HG02642 (cell line): ENCODE measurements at regions not wholly inside any gene's neighbourhood (a gene's known extent, or its start where the extent isn't known, plus 50 kb on each side); places are given as distances from the start of the nearest gene placed in this dataset.
"Not testable (repeated sequence)": the region's sequence is repeated elsewhere in the genome, so short reads cannot be mapped to it uniquely, and the experiment has no call there.

Experiments
- ATAC-seq: cut with Tn5 transposase; IDR thresholded peaks from one replicate; pipeline ENCODE4 v1.9.1; 2021; ENCODE audit warnings: mild to moderate bottlenecking; ENCODE audit not compliant: unreplicated experiment, poor library complexity

DNA sequence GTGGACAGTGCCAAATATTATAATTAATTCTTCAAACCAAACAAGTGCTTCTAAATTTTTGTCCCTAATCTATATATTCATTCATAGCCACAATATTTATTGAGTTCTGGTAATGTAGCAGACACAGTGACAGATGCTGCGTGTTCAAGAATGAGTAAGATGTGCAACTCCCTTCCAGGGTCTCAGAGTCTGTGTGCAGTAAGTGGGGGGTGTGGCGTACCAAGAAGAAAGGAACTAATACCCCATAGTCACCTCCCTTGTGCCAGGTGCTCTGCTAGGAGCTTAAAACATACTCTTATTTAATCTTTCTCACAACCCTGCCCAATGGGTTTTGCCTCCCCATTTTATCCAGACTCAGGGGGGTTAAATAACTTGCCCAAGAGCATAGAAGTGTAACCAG is 358.7 kb downstream of the BARHL2 start:
- ATAC-seq = no peak

DNA sequence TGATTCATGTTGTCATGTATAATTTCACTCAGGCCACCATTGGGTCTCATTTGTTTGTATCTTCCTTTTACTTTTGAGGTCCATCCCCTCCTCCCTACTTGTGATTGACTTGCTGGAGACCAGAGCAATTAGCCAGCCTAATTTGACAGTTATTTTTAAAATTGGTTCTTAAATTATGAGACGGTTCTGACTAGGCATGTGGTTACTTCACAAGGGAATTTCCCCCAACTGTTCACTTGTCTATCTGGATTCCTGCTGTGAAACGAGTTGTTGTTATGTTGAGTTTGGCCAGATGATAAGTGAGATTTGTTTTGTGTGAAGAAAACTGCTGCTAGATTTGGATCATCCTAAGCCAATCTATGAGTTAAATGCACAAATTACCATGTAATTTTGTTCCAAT is 359.1 kb downstream of the BARHL2 start:
- peak; percentile 44 for ATAC-seq

DNA sequence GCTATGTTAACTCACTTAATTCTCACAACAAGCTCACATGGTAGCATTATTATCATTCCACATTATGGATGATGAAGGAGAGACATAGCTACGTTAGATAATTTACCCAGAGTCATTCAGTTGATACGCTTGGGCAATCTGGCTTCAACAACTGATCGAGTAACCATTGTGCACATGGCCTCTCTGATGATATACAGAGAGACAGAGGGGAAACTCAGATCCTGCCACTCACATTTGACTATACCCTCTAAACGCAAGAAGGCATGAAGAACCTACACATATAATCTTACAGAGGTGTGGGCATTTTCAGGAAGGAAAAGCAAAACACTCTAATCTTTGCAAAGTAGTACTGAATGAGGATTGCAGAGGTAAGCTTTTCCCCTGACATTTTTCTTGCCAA is 360.1 kb downstream of the BARHL2 start:
- no peak for ATAC-seq

DNA sequence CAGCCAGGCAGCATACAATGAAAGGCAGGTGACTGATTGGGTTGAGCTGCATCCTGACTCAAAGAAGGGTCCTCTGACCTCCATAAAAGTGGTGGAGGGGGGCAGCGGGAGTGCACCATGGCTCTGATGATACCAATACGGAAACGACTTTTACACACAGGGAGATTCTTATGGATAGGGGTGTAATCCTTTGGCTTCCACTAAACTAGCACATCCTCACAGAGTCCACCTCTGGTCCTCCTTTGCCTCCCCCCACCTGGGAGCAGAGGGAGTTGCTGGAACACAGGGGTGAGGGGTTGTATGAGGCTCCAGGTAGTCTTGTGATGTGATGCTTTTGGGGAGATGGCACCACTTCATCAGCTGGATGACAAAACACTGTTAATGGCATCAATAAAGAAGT is 361.0 kb downstream of the BARHL2 start:
- ATAC-seq = no peak

DNA sequence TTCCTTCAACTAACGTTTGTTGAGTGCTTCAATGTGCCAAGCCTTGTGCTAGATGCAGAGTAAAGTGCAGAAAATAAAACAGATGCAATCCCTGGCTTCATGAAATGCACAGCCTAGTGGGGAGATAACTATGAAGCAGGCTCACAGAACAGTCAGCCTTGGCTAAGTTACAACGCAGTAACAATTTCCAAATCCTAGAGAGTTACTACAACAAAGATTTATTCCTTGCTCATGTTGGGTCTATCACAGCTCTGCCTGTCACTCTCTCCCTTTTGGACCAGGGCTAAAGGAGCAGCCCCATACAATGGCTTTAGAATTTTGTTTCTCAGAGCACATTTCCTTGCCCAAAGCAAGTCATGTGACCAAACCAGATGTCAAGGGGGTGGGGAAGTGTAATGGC is 359.8 kb downstream of the ZNF326 start:
- no peak for ATAC-seq

DNA sequence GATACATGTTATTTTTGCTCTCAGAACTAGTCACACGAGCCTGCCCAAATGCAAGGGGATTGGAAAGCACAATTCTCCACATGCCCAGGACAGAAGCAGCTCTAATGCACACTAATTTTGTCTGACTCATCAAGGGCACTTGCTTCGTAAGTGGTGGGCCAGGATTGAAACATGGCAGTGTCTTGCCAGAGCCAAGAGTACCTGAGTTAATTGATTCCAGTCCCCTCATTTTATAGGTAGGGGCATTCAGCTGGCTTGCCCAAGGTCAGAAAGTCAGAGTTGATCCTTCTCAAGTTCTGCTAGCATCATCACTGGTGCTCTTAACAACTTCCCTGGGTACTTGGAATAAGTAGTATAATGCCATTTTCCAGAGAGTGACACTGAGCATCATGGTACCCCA is 356.1 kb downstream of the ZNF326 start:
- ATAC-seq = no peak

DNA sequence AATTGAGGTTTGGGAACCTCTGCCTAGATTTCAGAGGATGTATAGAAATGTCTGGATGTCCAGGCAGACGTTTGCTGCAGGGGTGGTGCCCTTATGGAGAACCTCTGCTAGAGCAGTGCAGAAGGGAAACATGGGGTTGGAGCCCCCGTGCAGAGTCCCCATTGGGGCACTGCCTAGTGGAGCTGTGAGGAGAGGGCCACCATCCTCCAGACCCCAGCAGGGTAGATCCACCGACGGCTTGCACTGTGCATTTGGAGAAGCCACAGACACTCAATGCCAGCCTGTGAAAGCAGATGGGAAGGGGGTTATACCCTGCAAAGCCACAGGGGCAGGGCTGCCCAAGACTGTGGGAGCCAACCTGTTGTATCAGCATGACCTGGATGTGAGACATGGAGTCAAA is 354.6 kb downstream of the ZNF326 start:
- ATAC-seq = no peak

DNA sequence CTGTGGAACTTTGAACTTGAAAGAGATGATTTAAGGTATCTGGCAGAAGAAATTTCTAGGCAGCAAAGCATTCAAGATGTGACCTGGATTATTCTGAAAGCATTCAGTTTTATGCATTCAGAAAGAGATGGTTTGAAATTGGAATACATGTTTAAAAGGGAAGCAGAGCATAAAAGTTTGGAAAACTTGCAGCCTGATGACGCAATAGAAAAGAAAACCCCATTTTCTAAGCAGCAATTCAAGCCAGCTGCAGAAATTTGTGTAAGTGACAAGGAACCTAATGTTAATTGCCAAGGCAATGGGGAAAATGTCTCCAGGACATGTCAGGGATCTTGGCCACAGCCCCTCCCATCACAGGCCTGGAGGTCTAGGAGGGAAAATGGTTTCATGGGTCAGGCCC is 354.0 kb downstream of the ZNF326 start:
- no peak for ATAC-seq

DNA sequence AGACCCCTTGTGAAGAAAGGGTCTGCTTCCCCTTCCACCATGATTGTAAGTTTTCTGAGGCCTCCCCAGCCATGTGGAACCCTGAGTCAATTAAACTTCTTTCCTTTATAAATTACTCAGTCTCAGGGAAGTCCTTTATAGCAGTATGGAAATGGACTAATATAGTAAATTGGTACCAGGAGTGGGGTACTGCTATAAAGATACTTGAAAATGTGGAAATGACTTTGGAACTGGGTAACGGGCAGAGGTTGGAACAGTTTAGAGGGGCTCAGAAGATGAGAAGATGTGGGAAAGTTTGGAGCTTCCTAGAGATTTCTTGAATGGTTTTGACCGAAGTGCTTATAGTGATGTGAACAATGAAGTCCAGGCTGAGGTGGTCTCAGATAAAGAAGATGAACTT is 353.5 kb downstream of the ZNF326 start:
- ATAC-seq = not testable (repeated sequence)

DNA sequence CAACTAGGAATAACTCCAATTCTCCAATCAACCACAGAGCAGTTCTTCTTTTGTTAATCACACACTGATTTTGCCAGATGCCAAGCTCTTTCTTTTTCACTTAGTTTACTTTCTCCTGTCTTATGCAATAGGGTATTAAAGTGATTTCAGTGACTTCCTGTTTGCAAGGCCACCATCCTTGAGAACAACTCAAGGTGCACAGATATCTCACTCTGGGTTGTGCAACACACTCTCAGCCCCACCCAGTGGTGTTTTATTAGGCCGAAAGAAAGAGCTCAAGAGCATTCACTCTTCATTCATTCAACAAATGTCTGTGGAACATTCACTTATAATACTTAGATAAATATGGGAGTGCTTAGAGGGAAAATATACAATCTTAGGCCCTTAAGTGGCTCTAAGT is 352.5 kb downstream of the ZNF326 start:
- no peak for ATAC-seq

DNA sequence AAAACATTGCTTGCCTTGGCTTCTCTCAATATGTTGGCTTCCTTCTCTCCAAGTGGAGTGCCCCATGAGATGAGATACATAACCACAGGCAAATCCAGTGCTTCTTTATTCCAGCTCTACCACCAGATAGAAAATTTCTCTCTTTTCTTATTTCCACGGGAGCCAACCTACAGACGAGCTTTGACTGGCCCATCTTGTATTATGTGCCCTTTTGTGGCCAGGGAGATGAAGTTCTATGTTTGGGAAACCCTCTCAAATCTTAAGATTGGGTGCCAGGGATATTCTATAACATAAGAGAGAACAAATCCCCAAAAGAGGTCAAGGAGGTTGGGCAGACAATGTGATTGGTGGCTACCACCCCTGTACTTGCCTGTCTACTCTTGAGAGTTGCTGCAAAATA is 351.8 kb downstream of the ZNF326 start:
- no peak for ATAC-seq

DNA sequence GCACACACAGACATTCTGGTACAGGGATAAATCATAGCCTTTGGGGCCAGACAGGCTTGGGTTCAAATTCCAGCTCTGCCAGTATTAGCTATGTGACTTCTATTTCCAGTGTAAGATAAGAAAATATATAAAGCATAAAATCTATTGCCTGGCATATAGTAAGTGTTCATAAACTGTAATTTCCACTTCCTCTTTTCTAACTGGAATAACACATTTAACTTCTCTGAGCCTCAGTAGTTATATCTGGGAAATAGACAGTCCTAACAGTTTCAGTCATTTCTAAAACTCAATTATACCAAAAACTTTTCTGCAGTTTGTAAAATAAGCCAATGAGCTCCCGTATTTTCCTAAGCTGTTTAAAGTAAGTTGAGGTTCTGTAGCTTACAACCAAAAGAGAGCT is 351.4 kb downstream of the ZNF326 start:
- no peak for ATAC-seq

DNA sequence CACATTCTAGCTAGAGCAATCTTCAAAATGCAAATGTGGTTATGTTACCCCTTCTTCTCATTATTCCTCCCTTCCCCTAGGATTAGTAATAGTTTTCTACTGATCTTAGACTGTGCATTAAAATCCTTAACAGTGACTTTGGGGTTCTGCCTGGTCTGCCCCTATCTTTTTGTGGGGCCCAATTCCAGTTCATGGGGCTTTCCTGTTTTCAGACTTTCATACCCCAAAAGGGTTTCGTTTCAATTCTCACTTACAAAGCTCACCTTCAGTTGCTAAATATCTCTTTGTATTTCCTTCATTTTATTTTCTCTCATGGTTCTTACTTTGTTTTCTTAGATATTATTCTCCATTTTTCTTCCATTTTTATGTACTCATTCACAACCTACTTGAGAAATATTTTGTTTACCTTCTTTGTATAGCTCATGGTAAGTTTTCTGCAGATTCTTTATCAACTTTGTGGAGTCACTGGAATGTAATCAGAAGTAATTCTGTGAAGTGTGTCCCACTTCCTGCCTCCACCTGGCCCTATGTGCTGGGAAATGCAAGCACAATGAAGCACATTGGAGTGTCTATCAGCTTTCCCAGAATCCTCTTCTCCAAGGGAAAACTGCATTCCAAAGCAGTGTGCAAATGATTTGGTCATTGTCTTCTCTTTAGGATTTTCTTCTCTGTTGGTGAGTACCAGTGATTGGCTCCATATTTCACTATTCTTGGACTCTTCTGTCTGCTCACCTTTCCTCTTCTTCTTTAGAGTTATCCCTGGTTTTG is 350.2 kb downstream of the ZNF326 start:
- no peak for ATAC-seq

DNA sequence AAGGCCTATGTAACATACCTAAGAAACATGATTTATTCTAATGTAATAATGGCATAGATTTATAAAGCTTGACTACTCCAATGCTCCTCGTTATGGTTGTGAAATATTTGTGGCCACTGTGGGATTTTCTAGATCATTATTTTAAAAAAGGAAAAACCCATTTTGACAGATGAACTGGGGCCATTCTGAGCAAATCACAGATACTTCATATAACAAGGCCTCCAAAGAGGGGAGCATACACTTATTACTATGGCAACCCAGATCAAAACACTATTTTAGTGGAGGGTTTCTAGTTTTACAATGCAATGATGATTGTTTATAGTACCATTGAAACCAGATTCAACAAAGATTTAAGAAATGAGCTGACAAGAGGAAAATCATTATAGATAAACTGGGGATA is 346.6 kb downstream of the ZNF326 start:
- no peak for ATAC-seq

DNA sequence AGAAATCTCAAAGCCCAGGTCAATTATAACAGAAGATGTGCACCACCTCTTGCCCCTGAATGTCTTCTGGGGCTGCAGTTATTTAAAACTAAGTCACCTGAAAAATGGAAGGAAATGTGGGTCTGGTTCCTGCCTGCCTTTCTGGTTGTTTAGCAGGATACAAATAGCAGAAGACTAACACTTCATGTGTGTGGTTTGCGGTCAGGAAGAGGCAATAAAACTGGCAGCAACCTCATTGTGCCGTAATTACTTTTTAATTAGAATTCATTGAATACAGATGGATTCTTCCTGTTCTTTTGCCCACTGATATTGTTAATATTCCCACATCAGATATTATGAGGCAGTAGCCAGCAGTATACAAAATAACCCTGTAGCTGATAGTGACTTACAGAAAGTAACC is 345.7 kb downstream of the ZNF326 start:
- ATAC-seq = no peak

DNA sequence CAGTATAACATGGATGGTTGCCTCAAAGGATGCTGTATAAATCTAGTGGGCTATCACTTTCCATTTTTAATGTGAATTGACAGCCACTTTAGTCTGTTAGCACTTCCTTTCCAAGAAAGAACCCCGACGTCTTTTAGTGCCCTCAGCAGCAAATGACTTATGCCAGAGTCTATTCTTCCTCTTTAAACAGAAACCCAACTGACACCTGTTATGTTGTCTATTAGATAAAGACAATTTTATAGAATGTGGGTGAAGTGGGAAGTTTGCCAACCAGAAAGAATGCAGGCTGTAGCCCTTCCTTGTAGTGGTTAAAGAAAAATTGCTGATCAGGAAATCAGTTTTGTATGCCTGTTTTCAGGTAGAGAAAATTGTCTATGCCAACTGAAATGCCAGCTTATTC is 344.9 kb downstream of the ZNF326 start:
- no peak for ATAC-seq

DNA sequence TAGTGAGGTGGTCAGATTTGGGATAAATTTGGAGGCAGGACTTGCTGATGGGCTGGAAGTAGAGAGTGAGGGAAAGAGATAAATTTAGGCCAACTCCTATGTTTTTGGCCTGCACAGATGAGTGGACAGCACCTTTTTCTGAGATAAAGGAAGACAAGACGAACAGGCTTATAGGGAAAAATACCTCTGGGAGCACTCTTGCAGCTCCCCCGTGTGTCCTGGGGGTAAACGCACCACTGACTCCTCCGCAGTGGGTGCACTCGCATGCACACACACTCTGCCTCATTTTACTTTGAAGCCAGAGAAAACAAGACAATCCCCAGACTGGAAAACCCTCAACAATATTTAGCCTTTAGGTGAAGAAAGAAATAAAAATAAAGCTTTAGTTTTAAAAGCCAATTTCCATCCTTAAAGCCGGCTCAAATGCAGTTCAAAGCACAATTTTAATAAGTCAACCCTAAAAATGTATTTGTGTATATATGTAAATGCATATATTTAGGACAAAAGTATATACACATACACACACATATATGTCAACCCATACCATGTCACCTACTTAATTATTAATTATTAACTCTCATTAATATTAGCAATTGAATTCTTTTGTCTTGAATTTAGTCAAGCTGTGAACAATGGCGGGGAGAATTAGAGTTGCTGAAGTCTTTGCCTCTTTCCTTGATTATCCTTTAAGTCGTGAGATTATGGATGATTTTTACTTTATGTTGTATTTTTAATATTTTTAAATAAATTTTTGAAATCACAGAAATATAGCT is 341.8 kb downstream of the ZNF326 start:
- no peak for ATAC-seq

DNA sequence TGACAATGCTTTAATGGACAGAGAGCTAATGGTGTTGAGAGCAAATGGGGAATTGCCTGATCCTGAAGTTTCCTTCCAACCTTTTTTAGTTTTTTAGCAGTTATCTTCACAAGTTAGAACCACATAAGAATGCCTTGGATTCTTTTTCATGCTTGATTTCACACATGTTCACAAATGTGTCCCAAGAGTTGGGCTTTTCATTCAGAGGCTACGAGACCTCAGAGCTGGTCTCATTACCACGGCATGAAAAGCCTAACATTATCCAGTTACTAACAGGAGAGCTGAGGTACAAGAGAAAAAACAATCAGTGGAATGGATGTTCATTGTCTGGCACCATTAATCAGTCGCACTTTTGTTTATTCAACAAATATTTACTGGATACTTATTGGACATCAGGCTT is 340.6 kb downstream of the ZNF326 start:
- no peak for ATAC-seq

DNA sequence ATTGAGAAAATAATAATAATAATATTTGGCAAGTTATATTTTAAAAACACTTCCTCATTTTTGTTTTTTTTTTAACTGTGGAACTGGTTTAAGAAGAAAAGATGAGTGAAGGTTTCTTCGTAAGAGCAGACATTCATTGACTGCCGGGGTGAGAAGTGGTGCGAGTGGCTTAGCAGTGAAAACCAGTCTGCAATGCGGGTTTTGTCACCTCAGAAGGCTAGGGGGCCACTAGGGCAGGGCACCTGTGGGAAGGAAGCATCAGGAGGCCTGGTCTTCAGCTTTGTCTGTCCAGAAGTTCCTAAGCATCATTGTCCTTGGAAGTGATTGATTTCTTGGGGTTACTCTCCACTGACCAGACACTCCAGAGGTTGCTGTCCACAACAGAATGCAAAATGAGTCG is 339.2 kb downstream of the ZNF326 start:
- no peak for ATAC-seq

DNA sequence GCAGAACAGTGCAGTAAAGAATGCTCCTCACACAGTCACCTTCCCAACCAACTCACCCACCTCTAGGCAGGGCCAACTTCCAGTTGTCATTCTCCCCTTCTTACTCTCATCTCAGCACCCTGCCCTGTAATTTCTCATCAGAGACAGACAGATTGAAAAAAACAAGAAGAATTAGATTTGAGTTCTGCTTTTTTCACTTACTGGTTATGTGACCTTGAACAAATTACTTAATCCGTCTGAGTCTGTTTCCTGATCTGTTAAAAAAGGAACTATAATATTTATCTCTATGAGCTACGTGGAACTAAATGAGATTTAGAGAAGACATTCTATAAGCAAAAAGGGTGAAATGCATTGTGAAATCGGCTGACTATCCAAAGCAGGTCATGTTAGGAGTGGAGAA is 330.3 kb downstream of the ZNF326 start:
- ATAC-seq = no peak

DNA sequence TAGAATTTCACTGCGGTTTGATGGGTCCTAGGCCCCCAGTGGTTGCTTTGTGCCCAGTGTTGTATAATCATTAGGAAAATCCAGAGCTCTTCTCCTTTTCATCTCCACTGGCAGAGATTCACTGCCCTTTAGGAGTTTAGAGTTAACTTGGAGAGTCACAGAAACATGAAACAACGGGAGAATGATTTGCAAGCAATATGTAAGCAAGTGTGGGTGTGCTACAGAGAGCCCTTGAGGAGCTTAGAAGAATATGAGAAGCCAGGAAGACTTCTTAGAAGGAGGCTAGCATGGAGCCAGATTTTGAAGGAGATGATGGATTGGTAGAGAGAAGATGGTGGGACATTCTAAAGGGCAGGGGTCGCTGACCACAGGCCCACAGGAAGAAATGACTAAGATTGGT is 327.3 kb downstream of the ZNF326 start:
- no peak for ATAC-seq

DNA sequence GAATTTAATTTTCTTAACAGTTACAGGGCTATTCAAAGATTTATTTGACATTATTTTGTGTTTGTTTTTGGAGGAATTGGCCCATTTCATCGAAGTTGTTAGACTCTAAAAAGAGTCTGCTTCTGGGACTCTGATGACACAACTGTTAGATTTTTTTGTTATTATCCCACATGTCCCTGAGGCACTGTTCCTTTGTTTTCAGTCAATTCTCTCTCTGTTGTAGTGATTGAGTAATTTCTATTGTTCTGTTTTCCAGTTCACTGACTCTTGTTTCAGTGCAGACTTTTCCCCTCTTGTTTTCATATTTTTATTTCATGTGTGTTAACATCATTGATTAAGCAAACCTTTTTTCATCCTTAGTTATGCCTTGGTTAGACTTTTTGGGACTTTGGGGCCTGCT is 325.0 kb downstream of the ZNF326 start:
- ATAC-seq = no peak
